ENCODE measurements at regions not wholly inside any gene's neighbourhood (a gene's known extent, or its start where the extent isn't known, plus 50 kb on each side); places are given as distances from the start of the nearest gene placed in this dataset.

DNA sequence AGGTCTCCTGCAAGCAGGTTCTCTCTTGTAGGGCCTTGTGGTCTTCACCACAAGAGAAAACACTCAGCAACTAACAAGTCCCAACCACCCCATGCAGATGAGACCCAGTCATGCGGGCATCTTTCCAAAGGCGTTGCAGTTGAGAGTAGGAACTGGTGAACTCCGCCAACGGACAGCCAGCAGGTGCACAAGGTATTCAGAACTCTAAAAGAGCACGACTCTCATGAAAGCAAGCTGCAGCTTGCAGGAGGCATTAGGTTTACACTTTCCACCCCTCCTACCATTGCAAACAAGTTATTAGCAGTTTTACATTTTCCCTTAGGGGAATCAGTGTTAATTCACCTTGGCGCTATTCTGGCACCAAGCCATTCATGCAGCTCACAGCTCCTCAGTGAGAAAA lies 173.4 kb upstream of the KIT start:
- no peaks in the 10 kb centered on the region for H3K27me3 ChIP-seq (replicated peaks)
- H3K4me3 ChIP-seq, result no peak overlapping the region
- no peak for DNase-seq (ENCODE audit: low read depth in 1 of 2, low spot score in 2 of 2)
- no peaks in the 10 kb centered on the region for H3K36me3 ChIP-seq
- no peaks in the 10 kb centered on the region for H3K9me3 ChIP-seq (replicated peaks)
- H3K4me1 ChIP-seq (replicated peaks), result no peaks in the 10 kb centered on the region
- H3K27ac ChIP-seq, result no peak overlapping the region

DNA sequence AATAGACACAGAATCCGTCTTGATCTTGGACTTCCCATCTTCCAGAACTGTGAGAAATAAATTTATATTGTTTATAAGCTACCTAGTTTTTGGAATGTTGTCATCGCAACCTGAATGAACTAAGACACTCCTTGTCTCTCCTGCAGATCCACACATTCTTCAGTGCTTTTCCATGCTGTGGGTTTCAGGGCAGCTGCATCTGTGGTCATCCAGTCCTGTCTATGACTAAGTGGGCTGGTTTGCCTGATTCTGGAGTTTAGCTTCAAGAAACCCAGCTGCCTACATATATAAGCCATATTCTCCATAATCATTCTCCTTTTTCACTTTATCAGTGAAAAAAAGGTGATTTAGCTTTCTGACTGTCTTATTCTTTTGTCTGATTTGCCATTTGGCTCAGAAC lies 170.3 kb upstream of the KIT start:
- Histone ChIP-seq H3K27ac (no peak overlapping the region), H3K27me3 (replicated peaks) (no peaks in the 10 kb centered on the region), H3K4me3 (no peak overlapping the region), H3K9me3 (replicated peaks) (no peaks in the 10 kb centered on the region), H3K36me3 (no peaks in the 10 kb centered on the region), H3K4me1 (replicated peaks) (no peaks in the 10 kb centered on the region)
- DNase-seq (ENCODE audit: low read depth in 1 of 2, low spot score in 2 of 2), result no peak

DNA sequence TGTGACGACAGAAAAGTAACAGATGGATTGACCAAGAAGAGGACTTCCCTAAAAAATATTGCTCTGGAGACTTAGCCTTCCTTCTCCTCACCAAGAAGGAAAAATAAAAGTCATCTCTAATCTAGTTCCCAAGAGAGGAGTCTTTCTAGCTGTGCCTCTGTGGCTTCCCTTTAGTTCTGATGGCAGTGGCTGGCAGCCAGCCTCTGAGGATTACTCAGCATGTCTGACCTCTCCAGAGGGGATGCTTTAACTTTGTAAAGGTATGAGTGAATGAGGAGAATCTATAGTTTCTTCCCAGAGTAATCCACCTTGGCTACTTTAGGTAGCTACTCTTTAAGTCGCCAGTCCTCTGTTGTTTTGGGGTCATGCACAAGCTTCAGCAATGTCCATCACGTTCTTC lies 163.9 kb upstream of the KIT start:
- Histone ChIP-seq H3K4me3 (no peak overlapping the region), H3K27ac (no peak overlapping the region), H3K36me3 (no peaks in the 10 kb centered on the region), H3K9me3 (replicated peaks) (no peaks in the 10 kb centered on the region), H3K27me3 (replicated peaks) (no peaks in the 10 kb centered on the region), H3K4me1 (replicated peaks) (peaks cover under 1% of the 10 kb centered on the region; the same call in 1 of the 2 replicates)
- no peak for DNase-seq (ENCODE audit: low read depth in 1 of 2, low spot score in 2 of 2)

DNA sequence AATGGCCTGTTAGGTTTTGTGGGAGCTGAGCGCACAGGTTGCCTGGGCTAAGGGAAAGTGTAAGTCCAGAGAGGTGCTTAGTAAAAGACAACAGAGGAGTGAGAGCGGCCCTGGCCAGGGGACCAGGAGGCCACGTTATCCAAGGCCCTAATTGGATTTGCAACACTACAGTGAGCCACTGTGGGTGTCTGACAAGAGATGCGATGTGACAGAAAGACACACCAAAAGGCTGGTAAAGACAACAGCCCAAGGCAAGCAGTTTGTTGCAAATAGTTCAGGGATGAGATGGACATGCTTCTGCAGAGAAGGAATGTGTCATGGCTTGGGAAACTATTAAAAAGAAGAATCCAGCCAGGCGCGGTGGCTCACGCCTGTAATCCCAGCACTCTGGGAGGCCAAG lies 162.7 kb upstream of the KIT start:
- no peaks in the 10 kb centered on the region for H3K36me3 ChIP-seq
- no peak for DNase-seq (ENCODE audit: low read depth in 1 of 2, low spot score in 2 of 2)
- H3K27me3 ChIP-seq (replicated peaks), result no peaks in the 10 kb centered on the region; the same call in 1 of the 2 replicates
- H3K4me1 ChIP-seq (replicated peaks), result peaks cover 3% of the 10 kb centered on the region; the same call in 1 of the 2 replicates
- H3K27ac ChIP-seq, result no peak overlapping the region
- no peak overlapping the region for H3K4me3 ChIP-seq
- H3K9me3 ChIP-seq (replicated peaks), result no peaks in the 10 kb centered on the region

DNA sequence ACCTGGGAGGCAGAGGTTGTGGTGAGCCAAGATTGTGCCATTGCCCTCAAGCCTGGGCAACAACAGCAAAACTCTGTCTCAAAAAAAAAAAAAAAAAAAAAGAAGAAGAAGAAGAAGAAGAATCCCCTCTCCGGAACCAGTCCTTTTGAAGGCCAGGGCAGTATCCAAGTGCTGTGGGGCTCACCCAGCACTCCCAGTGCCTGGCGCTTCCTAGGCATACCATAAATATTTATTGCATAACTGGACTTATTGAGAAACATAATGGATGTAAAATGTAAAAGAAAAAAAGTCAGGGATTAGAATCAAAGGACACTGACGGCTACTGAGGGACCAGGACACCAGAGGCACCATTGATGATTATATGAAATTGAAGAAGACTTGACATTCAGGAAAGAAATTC lies 162.1 kb upstream of the KIT start:
- no peak for DNase-seq (ENCODE audit: low read depth in 1 of 2, low spot score in 2 of 2)
- H3K4me3 ChIP-seq, result no peak overlapping the region
- no peak overlapping the region for H3K27ac ChIP-seq
- H3K4me1 ChIP-seq (replicated peaks), result peaks cover 3% of the 10 kb centered on the region; the same call in 1 of the 2 replicates
- H3K9me3 ChIP-seq (replicated peaks), result no peaks in the 10 kb centered on the region
- H3K36me3 ChIP-seq, result no peaks in the 10 kb centered on the region
- no peaks in the 10 kb centered on the region; the same call in 1 of the 2 replicates for H3K27me3 ChIP-seq (replicated peaks)

DNA sequence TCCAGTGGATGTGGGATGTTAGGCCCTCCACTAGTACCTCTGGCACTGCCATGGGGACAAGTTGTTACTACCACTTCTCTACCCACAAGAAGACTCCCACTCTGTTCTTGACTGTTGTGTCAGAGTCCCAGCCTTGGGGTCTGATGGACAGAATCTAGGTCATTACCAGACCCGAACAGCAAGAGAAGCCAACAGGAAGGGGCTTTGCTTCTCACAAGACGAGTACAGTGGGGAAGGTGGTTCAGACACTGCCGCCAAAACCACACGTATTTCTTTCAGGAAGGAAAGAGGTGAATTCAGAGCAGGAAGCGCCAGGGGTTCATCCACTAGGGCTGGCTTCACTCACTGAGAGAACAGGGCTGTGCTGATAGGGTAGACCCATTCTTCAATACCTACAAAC lies 161.3 kb upstream of the KIT start:
- no peak for DNase-seq (ENCODE audit: low read depth in 1 of 2, low spot score in 2 of 2)
- Histone ChIP-seq H3K27ac (no peak overlapping the region), H3K4me3 (no peak overlapping the region), H3K27me3 (replicated peaks) (no peaks in the 10 kb centered on the region; the same call in 1 of the 2 replicates), H3K9me3 (replicated peaks) (no peaks in the 10 kb centered on the region), H3K36me3 (no peaks in the 10 kb centered on the region), H3K4me1 (replicated peaks) (peaks cover 3% of the 10 kb centered on the region; the same call in 1 of the 2 replicates)

DNA sequence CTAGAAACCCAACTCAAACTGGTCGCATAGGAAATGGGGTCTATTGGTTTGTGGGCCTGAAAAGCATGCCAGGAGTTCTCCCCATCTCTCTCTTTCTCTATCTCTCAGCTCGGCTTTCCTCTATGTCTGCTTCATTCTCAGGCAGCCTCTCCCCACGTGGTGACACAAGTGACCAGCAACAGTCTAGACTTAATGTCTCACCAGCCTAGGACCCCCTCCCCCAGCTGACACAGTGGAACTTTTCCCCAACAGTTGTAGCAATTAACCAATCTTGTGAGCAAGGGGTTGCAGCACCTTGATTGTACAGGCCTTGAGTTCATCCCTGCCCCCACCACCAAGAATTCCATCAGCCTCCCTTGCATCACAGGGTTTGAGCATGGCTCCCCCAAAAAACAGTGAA lies 159.8 kb upstream of the KIT start:
- Histone ChIP-seq H3K4me1 (replicated peaks) (peaks cover 3% of the 10 kb centered on the region; the same call in 1 of the 2 replicates), H3K27ac (no peak overlapping the region), H3K36me3 (no peaks in the 10 kb centered on the region), H3K4me3 (no peak overlapping the region), H3K9me3 (replicated peaks) (no peaks in the 10 kb centered on the region), H3K27me3 (replicated peaks) (no peaks in the 10 kb centered on the region; the same call in 1 of the 2 replicates)
- no peak for DNase-seq (ENCODE audit: low read depth in 1 of 2, low spot score in 2 of 2)

DNA sequence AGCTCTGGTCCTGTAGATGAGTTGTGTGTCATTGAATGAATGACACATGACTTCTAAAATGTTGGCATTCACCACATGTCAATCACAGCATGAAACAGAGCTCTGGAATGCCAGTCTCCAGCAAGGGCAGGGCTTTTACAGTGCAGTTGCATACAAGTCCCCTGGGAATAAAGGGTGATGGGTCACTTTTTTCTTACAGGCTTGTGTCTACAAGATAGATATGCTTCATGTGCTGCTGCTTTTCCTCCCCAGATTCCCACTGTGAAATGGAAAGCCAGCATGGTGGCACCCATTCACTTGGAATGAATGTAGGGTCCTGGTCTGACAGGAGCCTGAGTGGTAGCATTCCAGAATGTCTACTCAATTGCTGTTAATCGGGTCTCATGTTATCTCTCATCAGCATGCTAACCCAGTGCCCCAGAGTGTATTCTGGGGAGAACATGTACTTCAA lies 159.1 kb upstream of the KIT start:
- Histone ChIP-seq H3K4me1 (replicated peaks) (peaks cover 3% of the 10 kb centered on the region; the same call in 1 of the 2 replicates), H3K27ac (no peak overlapping the region), H3K4me3 (no peak overlapping the region), H3K36me3 (no peaks in the 10 kb centered on the region), H3K27me3 (replicated peaks) (no peaks in the 10 kb centered on the region; the same call in 1 of the 2 replicates), H3K9me3 (replicated peaks) (no peaks in the 10 kb centered on the region)
- no peak for DNase-seq (ENCODE audit: low read depth in 1 of 2, low spot score in 2 of 2)

DNA sequence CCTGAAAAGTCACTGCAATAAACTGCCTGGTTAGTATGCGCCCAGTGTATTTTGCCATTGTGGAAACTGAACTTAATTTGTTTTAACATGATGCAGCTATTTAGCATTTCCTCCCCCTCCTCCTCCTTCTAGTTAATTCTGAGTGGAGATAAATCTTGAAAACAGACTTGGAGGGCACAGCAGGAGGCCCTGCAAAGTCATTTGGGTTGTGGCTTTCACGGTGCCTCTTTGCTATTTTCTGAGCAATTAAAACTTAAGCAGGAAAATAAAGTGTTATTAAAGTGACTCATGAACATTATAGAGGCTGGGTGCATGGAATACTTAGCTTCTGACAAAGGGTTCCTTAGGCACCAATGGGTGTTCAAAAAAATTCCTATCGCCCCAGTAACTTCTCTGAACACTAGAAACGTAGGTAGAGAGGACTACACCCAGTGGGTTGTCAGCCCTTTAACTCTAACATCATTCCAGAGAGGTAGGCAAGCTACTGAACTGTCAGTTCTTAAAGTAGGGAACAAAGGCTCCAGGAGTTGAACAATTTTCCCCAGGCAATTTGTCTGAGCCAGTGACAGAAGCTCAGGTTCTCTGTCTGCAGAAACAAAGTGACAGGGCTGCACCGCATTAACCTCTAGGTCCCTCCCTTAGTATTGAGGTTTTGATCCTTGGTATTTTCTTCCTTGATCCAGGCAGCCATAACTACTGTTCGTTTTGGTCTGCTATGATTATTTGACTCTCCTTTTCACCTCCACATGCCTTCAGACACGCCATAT lies 158.3 kb upstream of the KIT start:
- Histone ChIP-seq H3K4me1 (replicated peaks) (peaks cover 3% of the 10 kb centered on the region; the same call in 1 of the 2 replicates), H3K9me3 (replicated peaks) (no peaks in the 10 kb centered on the region), H3K4me3 (no peak overlapping the region), H3K27ac (no peak overlapping the region), H3K27me3 (replicated peaks) (no peaks in the 10 kb centered on the region; the same call in 1 of the 2 replicates), H3K36me3 (no peaks in the 10 kb centered on the region)
- DNase-seq (ENCODE audit: low read depth in 1 of 2, low spot score in 2 of 2), result no peak

DNA sequence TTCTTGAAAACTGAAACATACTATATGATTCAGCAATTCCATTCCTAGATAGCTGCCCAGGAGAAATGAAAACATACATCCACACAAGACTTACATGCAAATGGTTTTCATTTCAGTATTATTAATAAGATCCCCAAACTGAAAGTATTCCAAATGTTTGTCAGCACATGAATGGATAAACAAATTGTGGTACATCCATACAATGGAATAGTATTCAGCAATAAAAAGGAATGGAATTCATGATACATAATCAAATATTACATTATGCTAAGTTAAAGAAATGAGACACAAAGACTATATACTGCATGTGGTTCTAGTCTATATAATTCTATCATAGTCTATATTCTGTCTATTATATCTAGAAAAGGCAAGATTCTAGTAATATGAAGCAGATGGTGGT lies 152.4 kb upstream of the KIT start:
- H3K9me3 ChIP-seq (replicated peaks), result no peaks in the 10 kb centered on the region

DNA sequence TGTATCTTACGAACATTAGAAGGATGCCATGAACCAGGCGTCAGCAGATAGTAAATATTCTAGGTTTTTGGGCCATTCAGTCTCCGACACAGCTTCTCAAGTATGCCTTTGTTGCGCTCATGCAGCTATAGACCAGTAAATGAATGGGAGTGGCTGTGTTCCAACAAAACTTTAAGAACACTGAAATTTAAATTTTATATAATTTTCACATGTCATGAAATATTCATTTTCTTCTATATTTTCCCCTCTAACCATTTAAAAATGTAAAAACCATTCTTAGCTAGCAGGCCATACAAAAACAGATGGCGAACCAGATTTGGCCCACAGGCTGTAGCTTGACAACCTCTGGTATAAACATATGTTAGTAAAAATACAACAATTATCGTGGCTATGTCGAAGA lies 151.8 kb upstream of the KIT start:
- Histone ChIP-seq H3K4me3 (no peak overlapping the region), H3K27ac (no peak overlapping the region), H3K4me1 (replicated peaks) (no peaks in the 10 kb centered on the region), H3K9me3 (replicated peaks) (no peaks in the 10 kb centered on the region), H3K36me3 (no peaks in the 10 kb centered on the region), H3K27me3 (replicated peaks) (no peaks in the 10 kb centered on the region)
- no peak for DNase-seq (ENCODE audit: low read depth in 1 of 2, low spot score in 2 of 2)

More for the DNA sequence above, 152.4 kb upstream of the KIT start:
- H3K4me1 ChIP-seq (replicated peaks), result no peaks in the 10 kb centered on the region
- no peak for DNase-seq (ENCODE audit: low read depth in 1 of 2, low spot score in 2 of 2)
- no peaks in the 10 kb centered on the region for H3K36me3 ChIP-seq
- no peaks in the 10 kb centered on the region for H3K27me3 ChIP-seq (replicated peaks)
- H3K27ac ChIP-seq, result no peak overlapping the region
- H3K4me3 ChIP-seq, result no peak overlapping the region

DNA sequence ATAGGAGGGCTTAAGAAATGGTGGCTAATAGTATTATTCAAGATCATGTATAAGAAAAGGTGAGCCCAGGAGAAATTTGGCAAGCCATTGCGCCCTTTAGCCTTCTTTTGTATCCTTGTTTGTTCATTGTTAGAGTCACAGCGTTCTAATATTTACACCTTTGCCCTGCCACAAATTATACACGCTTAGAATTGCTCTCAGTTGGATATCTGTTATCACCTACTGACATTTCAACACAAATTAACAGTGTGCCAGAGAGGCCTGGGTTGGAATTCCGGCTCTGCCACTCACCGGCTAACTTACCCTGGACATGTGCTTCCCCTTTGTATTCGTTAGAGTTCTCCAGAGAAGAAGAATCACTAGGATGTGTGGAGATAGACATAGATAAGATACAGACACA lies 148.7 kb upstream of the KIT start:
- Histone ChIP-seq H3K4me1 (replicated peaks) (no peaks in the 10 kb centered on the region), H3K27ac (no peak overlapping the region), H3K4me3 (no peak overlapping the region), H3K27me3 (replicated peaks) (no peaks in the 10 kb centered on the region), H3K9me3 (replicated peaks) (no peaks in the 10 kb centered on the region), H3K36me3 (no peaks in the 10 kb centered on the region)
- no peak for DNase-seq (ENCODE audit: low read depth in 1 of 2, low spot score in 2 of 2)

DNA sequence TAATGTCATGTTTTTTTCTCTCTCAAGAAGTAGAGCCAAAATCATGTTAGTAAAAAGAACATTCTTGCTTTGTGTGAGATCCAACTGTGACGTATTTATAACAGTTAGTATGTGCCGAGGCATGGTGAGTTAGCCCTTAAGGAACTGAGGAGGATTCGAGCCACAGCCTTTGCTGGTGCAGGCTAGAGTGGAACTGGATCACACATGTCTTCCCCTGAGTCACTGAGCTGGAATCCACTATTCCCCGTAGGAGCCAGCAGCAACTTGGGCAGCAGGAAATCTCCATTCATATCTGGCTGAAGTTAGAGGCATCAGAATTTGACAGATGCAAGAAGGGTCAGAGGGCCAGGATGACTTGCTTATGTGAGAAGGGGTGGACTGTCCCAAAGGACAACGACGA lies 144.6 kb upstream of the KIT start:
- Histone ChIP-seq H3K9me3 (replicated peaks) (no peaks in the 10 kb centered on the region), H3K27me3 (replicated peaks) (no peaks in the 10 kb centered on the region), H3K4me1 (replicated peaks) (no peaks in the 10 kb centered on the region), H3K4me3 (no peak overlapping the region), H3K27ac (no peak overlapping the region), H3K36me3 (no peaks in the 10 kb centered on the region)
- DNase-seq (ENCODE audit: low read depth in 1 of 2, low spot score in 2 of 2), result no peak

DNA sequence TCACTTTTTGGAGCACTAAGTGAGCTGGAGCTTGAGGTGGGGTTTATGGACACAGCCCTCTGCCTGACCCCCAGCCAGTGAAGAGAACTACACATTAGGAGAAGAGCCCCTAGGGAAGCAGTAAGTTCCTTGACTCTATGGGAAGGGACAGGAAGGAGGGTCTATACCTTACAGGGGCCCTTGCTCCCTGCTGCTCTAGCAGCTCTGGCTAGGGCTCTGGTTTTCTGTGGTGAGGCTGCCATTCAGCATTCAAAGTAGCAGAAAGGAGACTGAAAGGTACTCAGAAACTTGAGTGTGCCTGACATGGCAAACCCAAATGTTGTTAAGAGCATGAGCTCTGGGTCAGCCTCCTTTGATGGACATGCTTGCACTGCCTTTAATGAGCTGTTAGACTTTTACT lies 144.0 kb upstream of the KIT start:
- H3K9me3 ChIP-seq (replicated peaks), result no peaks in the 10 kb centered on the region
- no peaks in the 10 kb centered on the region for H3K36me3 ChIP-seq
- no peak overlapping the region for H3K27ac ChIP-seq
- DNase-seq (ENCODE audit: low read depth in 1 of 2, low spot score in 2 of 2), result no peak
- no peak overlapping the region for H3K4me3 ChIP-seq
- H3K27me3 ChIP-seq (replicated peaks), result no peaks in the 10 kb centered on the region
- H3K4me1 ChIP-seq (replicated peaks), result no peaks in the 10 kb centered on the region

Measured in SJSA1 (cell line).